HepG2 (cell line): ENCODE measurements at regions not wholly inside any gene's neighbourhood (a gene's known extent, or its start where the extent isn't known, plus 50 kb on each side); places are given as distances from the start of the nearest gene placed in this dataset.

Experiments used
- FLYWCH1 ChIP-seq: sonication (generic); formaldehyde crosslinking; IDR thresholded peaks from 2 replicates; pipeline ENCODE4 v1.8.1; 2023; ENCODE audit warnings: mild to moderate bottlenecking, missing genetic modification reagents
- NKX3-1 ChIP-seq: sonication (generic); formaldehyde crosslinking; IDR thresholded peaks from 2 replicates; pipeline ENCODE4 v1.5.0; 2020; ENCODE audit warnings: missing genetic modification reagents
- SCMH1 ChIP-seq: sonication (generic); formaldehyde crosslinking; IDR thresholded peaks from 2 replicates; pipeline ENCODE4 v1.9.0; 2021; ENCODE audit warnings: missing genetic modification reagents, mild to moderate bottlenecking, borderline replicate concordance
- TCF12 ChIP-seq, 2 experiments: fragments of 450-650 bp in 1 of 2; sonication (generic) in 1 of 2; formaldehyde crosslinking in 1 of 2; IDR thresholded peaks; 2 replicates each; pipeline versions ENCODE4 v1.6.1 to v1.8.0; 2017 to 2022; ENCODE audit warnings: antibody characterized with exemption in 1 of 2, mild to moderate bottlenecking in 1 of 2, missing genetic modification reagents in 1 of 2, moderate library complexity in 1 of 2
- ZNF652 ChIP-seq: IDR thresholded peaks from 2 replicates; pipeline ENCODE4 v1.6.1; 2016; ENCODE audit warnings: low read depth, borderline replicate concordance
- ZNF713 ChIP-seq: sonication (generic); formaldehyde crosslinking; IDR thresholded peaks from 2 replicates; pipeline ENCODE4 v1.4.0; 2020; ENCODE audit warnings: mild to moderate bottlenecking, missing genetic modification reagents
- TF ChIP-seq, protein P1 (sequence below): sonication (generic); formaldehyde crosslinking; IDR thresholded peaks from one replicate; pipeline ENCODE4 v1.5.1; 2020; ENCODE audit warnings: mild to moderate bottlenecking, missing genetic modification reagents; ENCODE audit errors: not compliant biosample characterization
- TF ChIP-seq, protein P2 (sequence below): IDR thresholded peaks from 2 replicates; pipeline ENCODE4 v1.6.1; 2016; ENCODE audit warnings: mild to moderate bottlenecking

DNA sequence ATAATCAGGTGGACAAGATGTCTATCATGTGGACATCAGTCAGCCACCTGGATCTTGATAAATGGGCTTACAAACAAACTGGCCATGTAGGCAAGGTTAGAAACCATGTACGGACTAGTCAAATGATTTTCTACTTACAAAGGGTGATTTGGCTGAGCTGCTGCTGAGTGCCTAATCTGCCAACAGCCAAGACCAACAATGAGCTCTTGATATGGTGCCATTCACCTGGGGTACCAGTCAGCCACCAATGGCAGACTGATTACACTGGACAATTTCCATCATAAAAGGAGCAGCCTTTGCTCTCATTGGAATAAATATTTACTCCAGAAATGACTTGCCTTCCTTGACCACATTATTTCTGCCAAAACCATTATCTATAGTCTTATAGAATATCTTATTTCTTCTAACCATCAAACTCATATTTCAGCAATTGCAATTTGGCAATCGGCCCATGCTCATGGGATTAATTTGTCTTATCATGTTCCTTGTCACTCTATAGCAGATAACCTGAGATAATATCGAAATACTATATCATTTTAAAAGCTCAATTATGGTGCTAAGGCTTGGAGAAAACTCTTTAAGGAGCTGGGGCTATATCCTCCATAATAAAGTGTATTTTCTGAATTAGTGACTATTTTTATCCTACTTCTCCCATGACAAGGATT lies 135.1 kb downstream of the SLC25A46 start (continued):
- TF ChIP-seq TCF12 (IDR thresholded peaks at IDR 0.05): no peak
- no peak for TF ChIP-seq TCF12 (CRISPR knock-in tag; IDR thresholded peaks at IDR 0.05)
- TF ChIP-seq, protein P1, sequence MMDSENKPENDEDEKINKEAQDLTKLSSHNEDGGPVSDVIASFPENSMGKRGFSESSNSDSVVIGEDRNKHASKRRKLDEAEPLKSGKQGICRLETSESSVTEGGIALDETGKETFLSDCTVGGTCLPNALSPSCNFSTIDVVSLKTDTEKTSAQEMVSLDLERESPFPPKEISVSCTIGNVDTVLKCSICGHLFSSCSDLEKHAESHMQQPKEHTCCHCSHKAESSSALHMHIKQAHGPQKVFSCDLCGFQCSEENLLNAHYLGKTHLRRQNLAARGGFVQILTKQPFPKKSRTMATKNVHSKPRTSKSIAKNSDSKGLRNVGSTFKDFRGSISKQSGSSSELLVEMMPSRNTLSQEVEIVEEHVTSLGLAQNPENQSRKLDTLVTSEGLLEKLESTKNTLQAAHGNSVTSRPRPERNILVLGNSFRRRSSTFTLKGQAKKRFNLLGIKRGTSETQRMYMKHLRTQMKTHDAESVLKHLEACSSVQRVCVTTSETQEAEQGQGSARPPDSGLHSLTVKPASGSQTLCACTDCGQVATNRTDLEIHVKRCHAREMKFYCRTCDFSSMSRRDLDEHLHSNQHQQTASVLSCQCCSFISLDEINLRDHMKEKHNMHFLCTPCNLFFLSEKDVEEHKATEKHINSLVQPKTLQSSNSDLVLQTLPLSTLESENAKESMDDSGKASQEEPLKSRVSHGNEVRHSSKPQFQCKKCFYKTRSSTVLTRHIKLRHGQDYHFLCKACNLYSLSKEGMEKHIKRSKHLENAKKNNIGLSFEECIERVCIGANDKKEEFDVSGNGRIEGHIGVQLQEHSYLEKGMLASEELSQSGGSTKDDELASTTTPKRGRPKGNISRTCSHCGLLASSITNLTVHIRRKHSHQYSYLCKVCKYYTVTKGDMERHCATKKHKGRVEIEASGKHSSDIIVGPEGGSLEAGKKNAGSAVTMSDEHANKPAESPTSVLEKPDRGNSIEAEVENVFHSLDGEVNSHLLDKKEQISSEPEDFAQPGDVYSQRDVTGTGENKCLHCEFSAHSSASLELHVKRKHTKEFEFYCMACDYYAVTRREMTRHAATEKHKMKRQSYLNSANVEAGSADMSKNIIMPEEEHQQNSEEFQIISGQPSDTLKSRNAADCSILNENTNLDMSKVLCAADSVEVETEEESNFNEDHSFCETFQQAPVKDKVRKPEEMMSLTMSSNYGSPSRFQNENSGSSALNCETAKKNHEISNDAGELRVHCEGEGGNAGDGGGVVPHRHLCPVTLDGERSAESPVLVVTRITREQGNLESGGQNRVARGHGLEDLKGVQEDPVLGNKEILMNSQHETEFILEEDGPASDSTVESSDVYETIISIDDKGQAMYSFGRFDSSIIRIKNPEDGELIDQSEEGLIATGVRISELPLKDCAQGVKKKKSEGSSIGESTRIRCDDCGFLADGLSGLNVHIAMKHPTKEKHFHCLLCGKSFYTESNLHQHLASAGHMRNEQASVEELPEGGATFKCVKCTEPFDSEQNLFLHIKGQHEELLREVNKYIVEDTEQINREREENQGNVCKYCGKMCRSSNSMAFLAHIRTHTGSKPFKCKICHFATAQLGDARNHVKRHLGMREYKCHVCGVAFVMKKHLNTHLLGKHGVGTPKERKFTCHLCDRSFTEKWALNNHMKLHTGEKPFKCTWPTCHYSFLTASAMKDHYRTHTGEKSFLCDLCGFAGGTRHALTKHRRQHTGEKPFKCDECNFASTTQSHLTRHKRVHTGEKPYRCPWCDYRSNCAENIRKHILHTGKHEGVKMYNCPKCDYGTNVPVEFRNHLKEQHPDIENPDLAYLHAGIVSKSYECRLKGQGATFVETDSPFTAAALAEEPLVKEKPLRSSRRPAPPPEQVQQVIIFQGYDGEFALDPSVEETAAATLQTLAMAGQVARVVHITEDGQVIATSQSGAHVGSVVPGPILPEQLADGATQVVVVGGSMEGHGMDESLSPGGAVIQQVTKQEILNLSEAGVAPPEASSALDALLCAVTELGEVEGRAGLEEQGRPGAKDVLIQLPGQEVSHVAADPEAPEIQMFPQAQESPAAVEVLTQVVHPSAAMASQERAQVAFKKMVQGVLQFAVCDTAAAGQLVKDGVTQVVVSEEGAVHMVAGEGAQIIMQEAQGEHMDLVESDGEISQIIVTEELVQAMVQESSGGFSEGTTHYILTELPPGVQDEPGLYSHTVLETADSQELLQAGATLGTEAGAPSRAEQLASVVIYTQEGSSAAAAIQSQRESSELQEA: no peak
- no peak for TF ChIP-seq NKX3-1 (CRISPR knock-in tag)
- TF ChIP-seq FLYWCH1 (CRISPR knock-in tag): no peak
- TF ChIP-seq ZNF652 (CRISPR knock-in tag): no peak
- TF ChIP-seq, protein P2, sequence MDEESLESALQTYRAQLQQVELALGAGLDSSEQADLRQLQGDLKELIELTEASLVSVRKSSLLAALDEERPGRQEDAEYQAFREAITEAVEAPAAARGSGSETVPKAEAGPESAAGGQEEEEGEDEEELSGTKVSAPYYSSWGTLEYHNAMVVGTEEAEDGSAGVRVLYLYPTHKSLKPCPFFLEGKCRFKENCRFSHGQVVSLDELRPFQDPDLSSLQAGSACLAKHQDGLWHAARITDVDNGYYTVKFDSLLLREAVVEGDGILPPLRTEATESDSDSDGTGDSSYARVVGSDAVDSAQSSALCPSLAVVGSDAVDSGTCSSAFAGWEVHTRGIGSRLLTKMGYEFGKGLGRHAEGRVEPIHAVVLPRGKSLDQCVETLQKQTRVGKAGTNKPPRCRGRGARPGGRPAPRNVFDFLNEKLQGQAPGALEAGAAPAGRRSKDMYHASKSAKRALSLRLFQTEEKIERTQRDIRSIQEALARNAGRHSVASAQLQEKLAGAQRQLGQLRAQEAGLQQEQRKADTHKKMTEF: no peak
- TF ChIP-seq ZNF713 (CRISPR knock-in tag): no peak
- TF ChIP-seq SCMH1 (CRISPR knock-in tag): no peak
